ENCODE measurements at regions not wholly inside any gene's neighbourhood (a gene's known extent, or its start where the extent isn't known, plus 50 kb on each side); places are given as distances from the start of the nearest gene placed in this dataset.

DNA sequence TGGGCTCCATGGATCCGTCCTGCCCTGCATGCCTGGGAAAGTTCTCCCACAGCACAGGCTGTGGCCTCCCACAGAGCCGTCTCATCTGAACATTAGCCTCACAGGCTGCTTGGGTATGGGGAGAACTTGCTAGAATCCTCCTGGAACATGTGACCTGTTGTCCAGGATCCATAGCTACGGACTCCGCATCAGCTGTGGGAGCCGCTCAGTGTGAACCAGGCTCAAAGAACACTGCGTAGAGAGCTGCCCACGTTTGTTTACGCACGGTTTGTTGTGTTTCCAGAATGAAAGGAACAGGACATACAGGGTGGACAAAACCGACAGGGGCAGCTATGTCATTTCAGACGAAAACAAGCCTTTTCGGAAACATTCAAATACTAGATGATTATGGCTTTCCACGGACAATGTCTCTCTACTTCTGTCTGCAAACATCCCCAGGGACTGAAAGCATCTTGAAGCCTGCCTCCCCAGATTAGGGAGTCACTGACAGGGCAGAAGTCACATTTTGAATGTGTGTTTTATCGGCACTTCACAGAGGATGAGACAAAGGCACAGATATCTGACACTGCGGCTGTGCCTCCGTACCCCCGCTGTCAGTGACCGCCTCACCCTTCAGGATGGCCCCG lies 390.3 kb downstream of the GADD45G start:
- Histone ChIP-seq H3K27me3 (no peaks in the 10 kb centered on the region), H3K9me3 (no peaks in the 10 kb centered on the region), H3K36me3 (no peaks in the 10 kb centered on the region), H3K4me3 (no peak overlapping the region), H3K4me1 (peaks cover 0 to 7% of the 10 kb centered on the region in 2 donors), H3K27ac (no peak overlapping the region)
- TF ChIP-seq, protein P1, sequence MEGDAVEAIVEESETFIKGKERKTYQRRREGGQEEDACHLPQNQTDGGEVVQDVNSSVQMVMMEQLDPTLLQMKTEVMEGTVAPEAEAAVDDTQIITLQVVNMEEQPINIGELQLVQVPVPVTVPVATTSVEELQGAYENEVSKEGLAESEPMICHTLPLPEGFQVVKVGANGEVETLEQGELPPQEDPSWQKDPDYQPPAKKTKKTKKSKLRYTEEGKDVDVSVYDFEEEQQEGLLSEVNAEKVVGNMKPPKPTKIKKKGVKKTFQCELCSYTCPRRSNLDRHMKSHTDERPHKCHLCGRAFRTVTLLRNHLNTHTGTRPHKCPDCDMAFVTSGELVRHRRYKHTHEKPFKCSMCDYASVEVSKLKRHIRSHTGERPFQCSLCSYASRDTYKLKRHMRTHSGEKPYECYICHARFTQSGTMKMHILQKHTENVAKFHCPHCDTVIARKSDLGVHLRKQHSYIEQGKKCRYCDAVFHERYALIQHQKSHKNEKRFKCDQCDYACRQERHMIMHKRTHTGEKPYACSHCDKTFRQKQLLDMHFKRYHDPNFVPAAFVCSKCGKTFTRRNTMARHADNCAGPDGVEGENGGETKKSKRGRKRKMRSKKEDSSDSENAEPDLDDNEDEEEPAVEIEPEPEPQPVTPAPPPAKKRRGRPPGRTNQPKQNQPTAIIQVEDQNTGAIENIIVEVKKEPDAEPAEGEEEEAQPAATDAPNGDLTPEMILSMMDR (IDR thresholded peaks at IDR 0.05), result no peak
- TF ChIP-seq POLR2A (IDR thresholded peaks at IDR 0.05), result no peak
- intact Hi-C loops (cut with DNase I; ENCODE audit: low total_unique reads), result no loop called here
- DNase-seq, result no peak

DNA sequence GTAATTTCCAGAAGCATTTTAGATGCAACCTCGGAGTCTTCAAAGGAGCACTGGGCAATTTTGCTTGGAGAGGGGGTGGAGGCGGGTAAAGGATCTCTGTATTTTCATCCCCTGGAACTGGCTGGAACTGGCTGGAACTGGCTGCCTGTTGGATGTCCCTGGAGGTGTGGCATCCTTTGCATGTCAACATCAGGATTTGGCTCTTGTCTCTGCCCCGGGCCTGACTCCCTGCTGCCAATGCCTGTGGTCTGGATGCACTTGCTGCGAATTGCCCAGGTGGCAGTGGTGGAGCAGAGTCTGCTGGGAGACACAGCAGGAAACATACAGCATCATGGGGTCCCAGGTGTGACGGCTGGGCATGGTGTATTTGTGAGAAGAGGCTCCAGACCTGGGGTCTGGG lies 391.3 kb downstream of the GADD45G start:
- Histone ChIP-seq H3K4me1 (peaks cover 0 to 7% of the 10 kb centered on the region in 2 donors), H3K27ac (no peak overlapping the region), H3K27me3 (no peaks in the 10 kb centered on the region), H3K9me3 (no peaks in the 10 kb centered on the region), H3K36me3 (no peaks in the 10 kb centered on the region), H3K4me3 (no peak overlapping the region)
- intact Hi-C loops (cut with DNase I; ENCODE audit: low total_unique reads), result no loop called here
- TF ChIP-seq POLR2A (IDR thresholded peaks at IDR 0.05), result no peak
- TF ChIP-seq, protein P1 (IDR thresholded peaks at IDR 0.05), result no peak
- no peak for DNase-seq

DNA sequence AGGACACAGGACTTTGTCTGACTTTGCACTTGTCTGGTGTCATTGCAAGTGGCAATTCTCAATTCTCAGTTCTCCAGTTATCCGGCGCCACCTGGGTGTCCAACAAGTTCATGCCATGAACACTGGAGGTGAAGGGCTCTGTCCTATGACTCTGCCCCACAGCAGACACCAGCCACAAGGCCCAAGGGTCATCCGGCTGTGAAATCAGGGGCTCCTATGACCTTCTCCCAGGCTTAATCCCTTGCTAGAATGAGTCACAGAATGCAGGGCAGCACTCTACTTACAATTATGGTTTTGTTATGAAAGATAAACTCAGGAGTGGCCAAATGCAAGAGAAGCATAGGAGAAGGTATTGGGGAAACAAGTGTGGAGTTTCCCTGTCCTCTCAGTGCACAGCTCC lies 392.0 kb downstream of the GADD45G start:
- intact Hi-C loops (cut with DNase I; ENCODE audit: low total_unique reads), result no loop called here
- DNase-seq, result no peak
- Histone ChIP-seq H3K4me1 (peaks cover 0 to 7% of the 10 kb centered on the region in 2 donors), H3K9me3 (no peaks in the 10 kb centered on the region), H3K27me3 (no peaks in the 10 kb centered on the region), H3K4me3 (no peak overlapping the region), H3K36me3 (no peaks in the 10 kb centered on the region), H3K27ac (no peak overlapping the region)
- TF ChIP-seq, protein P1 (IDR thresholded peaks at IDR 0.05), result no peak
- no peak for TF ChIP-seq POLR2A (IDR thresholded peaks at IDR 0.05)

DNA sequence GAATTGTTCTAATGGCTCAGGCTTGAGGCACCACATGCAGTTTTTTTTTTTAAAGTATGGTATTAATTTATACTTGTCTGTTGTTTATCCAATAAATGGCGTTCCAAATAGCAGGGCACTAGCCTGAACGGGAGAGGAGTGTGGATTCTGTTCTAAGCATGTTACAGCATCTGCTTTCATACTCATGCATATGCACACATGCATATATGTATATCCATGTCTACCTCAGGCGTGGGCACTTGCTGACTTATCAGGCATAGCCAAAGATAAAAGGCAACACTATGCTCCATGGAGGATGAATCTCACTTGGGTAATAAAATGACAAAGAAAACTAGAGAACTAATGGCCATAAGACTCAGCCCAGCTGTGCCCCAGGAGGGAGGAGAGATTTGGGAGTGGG lies 393.8 kb downstream of the GADD45G start:
- no peaks in the 10 kb centered on the region for H3K27me3 ChIP-seq
- no peaks in the 10 kb centered on the region for H3K36me3 ChIP-seq
- TF ChIP-seq POLR2A (IDR thresholded peaks at IDR 0.05), result no peak
- TF ChIP-seq, protein P1 (IDR thresholded peaks at IDR 0.05), result no peak
- DNase-seq, result no peak
- no peaks in the 10 kb centered on the region for H3K9me3 ChIP-seq
- H3K4me3 ChIP-seq, result no peak overlapping the region
- peaks cover 0 to 15% of the 10 kb centered on the region in 2 donors for H3K4me1 ChIP-seq
- intact Hi-C loops (cut with DNase I; ENCODE audit: low total_unique reads), result no loop called here
- peak overlapping the region in 1 of 2 donors; percentile 89 for H3K27ac ChIP-seq

DNA sequence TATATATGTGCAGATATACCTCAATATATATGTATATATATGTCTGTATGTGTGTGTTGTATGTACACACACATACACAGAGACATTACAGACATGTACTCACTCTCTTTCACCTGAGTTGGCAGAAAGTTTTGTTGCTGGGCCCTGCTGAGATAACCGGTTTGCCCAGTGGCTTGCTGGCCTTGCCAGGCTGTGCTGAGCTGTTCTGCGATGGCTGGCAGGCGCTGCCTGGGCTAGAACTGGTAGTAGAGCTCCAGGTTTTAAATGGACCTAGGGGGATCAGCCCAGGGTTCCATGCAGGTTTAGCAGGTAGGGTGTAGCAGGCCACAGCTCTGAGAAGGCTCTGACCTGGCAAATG lies 394.3 kb downstream of the GADD45G start:
- TF ChIP-seq, protein P1 (IDR thresholded peaks at IDR 0.05), result no peak
- Histone ChIP-seq H3K36me3 (no peaks in the 10 kb centered on the region), H3K27me3 (no peaks in the 10 kb centered on the region), H3K4me3 (no peak overlapping the region), H3K4me1 (peaks cover 0 to 15% of the 10 kb centered on the region in 2 donors), H3K9me3 (no peaks in the 10 kb centered on the region), H3K27ac (peak overlapping the region; percentile 80 to 89)
- intact Hi-C loops (cut with DNase I; ENCODE audit: low total_unique reads), result no loop called here
- no peak for DNase-seq
